Ishikawa (cell line): ENCODE measurements at regions not wholly inside any gene's neighbourhood (a gene's known extent, or its start where the extent isn't known, plus 50 kb on each side); places are given as distances from the start of the nearest gene placed in this dataset.

ENCODE experiments used
- CEBPB ChIP-seq: IDR thresholded peaks from 2 replicates; pipeline ENCODE4 v1.6.1; 2012
- CREB1 ChIP-seq: IDR thresholded peaks from 2 replicates; pipeline ENCODE4 v1.6.1; 2012; ENCODE audit warnings: low read depth
- EGR1 ChIP-seq: IDR thresholded peaks from 2 replicates; pipeline ENCODE4 v1.6.1; 2012
- EP300 ChIP-seq: IDR thresholded peaks from 2 replicates; pipeline ENCODE4 v1.6.1; 2012; ENCODE audit warnings: borderline replicate concordance
- FOXM1 ChIP-seq: IDR thresholded peaks from 2 replicates; pipeline ENCODE4 v1.6.1; 2012; ENCODE audit warnings: low read depth, borderline replicate concordance
- NFIC ChIP-seq: IDR thresholded peaks from 2 replicates; pipeline ENCODE4 v1.6.1; 2012
- RAD21 ChIP-seq: IDR thresholded peaks from 2 replicates; pipeline ENCODE4 v1.6.1; 2012; ENCODE audit warnings: low read depth
- TAF1 ChIP-seq: IDR thresholded peaks from 2 replicates; pipeline ENCODE4 v1.6.1; 2012; ENCODE audit warnings: low read depth, mild to moderate bottlenecking
- TCF12 ChIP-seq: IDR thresholded peaks from 2 replicates; pipeline ENCODE4 v1.6.1; 2012; ENCODE audit warnings: low read depth
- TEAD4 ChIP-seq: IDR thresholded peaks from 2 replicates; pipeline ENCODE4 v1.6.1; 2012
- YY1 ChIP-seq: IDR thresholded peaks from 2 replicates; pipeline ENCODE4 v1.6.1; 2012; ENCODE audit warnings: low read depth
- ZBTB7A ChIP-seq: IDR thresholded peaks from 2 replicates; pipeline ENCODE4 v1.6.1; 2012; ENCODE audit warnings: low read depth
- TF ChIP-seq, protein P1 (sequence below): IDR thresholded peaks from 2 replicates; pipeline ENCODE4 v1.6.1; 2012
- TF ChIP-seq, protein P2 (sequence below): IDR thresholded peaks from 2 replicates; pipeline ENCODE4 v1.6.1; 2012; ENCODE audit warnings: low read depth, mild to moderate bottlenecking
- TF ChIP-seq, protein P3 (sequence below): IDR thresholded peaks from 2 replicates; pipeline ENCODE4 v1.6.1; 2012

DNA sequence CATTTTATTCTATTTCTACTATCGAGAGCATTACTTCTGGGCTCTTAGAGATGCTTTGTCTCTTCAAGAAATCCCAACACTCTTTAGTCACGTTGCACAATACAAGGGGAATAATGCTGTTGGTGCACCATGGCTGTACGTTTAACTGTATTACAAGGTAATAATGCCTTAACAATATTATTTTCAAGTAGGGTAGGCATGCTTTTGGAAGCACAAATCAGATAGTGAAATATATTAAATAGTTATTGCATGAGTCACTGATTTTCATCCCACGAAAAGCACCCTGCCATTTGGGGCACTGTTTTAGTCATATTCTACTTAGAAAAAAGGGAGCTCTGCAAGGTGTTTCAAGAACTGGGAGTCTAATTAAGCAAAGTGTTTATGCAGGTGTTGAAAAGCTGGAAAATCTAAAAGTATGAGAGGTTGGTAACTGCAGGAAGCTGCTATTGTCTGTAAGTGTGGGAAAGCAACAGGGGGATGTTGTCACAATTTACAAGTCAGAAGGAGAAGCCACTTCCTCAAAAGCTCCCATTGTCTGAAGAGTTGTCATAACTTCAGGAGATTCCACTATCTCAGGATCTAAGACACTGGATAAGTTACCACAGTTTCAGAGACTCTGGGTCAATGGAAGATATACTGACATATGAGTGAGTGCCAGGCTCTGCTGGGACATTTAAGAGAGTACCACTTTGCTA, 218.2 kb downstream of the JRKL start:
- TF ChIP-seq NFIC (no peak), CEBPB (no peak), RAD21 (no peak), TAF1 (no peak), EP300 (no peak), EGR1 (no peak), TCF12 (no peak), YY1 (no peak), TEAD4 (no peak), CREB1 (no peak)
- TF ChIP-seq, protein P1, sequence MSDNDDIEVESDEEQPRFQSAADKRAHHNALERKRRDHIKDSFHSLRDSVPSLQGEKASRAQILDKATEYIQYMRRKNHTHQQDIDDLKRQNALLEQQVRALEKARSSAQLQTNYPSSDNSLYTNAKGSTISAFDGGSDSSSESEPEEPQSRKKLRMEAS = no peak
- TF ChIP-seq, protein P2, sequence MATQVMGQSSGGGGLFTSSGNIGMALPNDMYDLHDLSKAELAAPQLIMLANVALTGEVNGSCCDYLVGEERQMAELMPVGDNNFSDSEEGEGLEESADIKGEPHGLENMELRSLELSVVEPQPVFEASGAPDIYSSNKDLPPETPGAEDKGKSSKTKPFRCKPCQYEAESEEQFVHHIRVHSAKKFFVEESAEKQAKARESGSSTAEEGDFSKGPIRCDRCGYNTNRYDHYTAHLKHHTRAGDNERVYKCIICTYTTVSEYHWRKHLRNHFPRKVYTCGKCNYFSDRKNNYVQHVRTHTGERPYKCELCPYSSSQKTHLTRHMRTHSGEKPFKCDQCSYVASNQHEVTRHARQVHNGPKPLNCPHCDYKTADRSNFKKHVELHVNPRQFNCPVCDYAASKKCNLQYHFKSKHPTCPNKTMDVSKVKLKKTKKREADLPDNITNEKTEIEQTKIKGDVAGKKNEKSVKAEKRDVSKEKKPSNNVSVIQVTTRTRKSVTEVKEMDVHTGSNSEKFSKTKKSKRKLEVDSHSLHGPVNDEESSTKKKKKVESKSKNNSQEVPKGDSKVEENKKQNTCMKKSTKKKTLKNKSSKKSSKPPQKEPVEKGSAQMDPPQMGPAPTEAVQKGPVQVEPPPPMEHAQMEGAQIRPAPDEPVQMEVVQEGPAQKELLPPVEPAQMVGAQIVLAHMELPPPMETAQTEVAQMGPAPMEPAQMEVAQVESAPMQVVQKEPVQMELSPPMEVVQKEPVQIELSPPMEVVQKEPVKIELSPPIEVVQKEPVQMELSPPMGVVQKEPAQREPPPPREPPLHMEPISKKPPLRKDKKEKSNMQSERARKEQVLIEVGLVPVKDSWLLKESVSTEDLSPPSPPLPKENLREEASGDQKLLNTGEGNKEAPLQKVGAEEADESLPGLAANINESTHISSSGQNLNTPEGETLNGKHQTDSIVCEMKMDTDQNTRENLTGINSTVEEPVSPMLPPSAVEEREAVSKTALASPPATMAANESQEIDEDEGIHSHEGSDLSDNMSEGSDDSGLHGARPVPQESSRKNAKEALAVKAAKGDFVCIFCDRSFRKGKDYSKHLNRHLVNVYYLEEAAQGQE = no peak
- TF ChIP-seq, protein P3, sequence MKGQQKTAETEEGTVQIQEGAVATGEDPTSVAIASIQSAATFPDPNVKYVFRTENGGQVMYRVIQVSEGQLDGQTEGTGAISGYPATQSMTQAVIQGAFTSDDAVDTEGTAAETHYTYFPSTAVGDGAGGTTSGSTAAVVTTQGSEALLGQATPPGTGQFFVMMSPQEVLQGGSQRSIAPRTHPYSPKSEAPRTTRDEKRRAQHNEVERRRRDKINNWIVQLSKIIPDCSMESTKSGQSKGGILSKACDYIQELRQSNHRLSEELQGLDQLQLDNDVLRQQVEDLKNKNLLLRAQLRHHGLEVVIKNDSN = no peak

DNA sequence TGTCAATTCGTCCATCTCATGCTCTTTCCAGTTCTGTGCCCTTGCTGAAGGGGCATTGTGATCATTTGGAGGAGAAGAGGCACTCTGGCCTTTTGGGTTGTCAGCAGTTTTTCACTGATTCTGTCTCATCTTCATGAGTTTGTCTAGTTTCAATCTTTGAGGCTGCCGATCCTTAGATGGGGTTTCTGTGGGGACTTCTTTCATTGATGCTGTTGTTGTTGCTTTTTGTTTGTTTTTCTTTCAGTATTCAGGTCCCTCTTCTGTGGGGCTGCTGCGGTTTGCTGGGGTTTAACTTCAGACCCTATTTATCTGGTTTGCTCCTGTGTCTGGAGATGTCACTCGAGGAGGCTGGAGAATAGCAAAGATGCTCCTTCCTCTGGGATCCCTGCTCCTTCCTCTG, 224.3 kb downstream of the JRKL start:
- no peak for TF ChIP-seq TEAD4
- TF ChIP-seq EP300 = no peak
- TF ChIP-seq TAF1 = no peak
- TF ChIP-seq, protein P1 = no peak
- TF ChIP-seq ZBTB7A = no peak
- TF ChIP-seq, protein P2 = no peak
- TF ChIP-seq TCF12 = no peak
- no peak for TF ChIP-seq FOXM1
- TF ChIP-seq CEBPB = no peak

DNA sequence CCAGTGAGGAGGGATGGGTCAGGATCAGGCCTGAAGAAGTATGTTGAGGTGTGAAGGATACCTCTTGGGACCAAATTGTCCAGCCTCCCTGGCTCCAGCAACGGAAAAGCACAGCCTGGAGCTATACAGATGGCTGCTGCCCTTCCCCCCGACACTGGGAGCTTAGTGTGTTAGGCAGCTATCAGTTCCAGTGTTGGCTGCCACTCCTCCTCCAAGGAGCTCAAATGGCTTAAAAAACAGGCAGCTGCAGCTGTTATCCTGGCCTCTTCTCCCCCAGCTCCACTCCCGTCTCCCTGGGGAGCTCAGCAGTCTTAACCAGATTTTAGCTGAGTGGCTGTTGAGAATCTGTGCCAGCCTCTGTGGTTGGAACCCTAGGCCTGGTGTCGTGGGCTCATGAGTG, 225.0 kb downstream of the JRKL start:
- TF ChIP-seq EGR1 = no peak
- no peak for TF ChIP-seq NFIC
- TF ChIP-seq, protein P2 = no peak
- TF ChIP-seq ZBTB7A = no peak
- TF ChIP-seq CREB1 = no peak
- TF ChIP-seq CEBPB = no peak
- TF ChIP-seq EP300 = no peak
- no peak for TF ChIP-seq YY1
- TF ChIP-seq TEAD4 = no peak
- TF ChIP-seq, protein P1 = no peak
- no peak for TF ChIP-seq RAD21
- no peak for TF ChIP-seq TAF1
- TF ChIP-seq FOXM1 = no peak
- TF ChIP-seq, protein P3 = no peak
- TF ChIP-seq TCF12 = no peak

DNA sequence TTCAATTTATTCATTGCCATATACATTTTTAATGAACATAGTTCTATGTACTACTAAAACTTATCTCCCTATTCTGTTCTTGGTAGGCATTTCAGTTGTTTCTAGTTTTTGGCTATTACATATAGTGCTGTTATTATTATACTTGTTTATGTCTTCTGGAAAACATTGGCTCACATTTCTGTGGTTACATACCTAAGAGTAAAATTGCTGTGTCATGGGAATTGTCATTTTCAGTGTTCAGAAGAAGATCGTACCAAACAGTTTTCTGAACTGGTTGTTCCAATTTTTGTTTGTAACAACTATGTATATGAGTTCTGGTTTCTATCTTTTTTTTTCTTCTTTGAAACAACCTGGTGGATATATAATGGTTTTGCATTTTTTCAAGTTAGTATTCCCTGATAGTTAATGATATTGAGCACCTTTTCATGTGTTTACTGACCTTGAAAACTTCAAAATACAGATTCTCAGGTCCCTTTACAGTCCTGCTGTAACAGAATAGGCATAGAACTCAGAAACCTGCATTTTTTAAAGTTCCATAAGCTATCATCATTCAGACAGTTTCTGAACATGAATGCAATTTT, 230.7 kb downstream of the JRKL start:
- TF ChIP-seq TCF12 = no peak
- TF ChIP-seq EP300 = no peak
- no peak for TF ChIP-seq FOXM1
- TF ChIP-seq ZBTB7A = no peak
- no peak for TF ChIP-seq TEAD4
- TF ChIP-seq CREB1 = no peak
- TF ChIP-seq, protein P2 = no peak
- TF ChIP-seq, protein P1 = no peak
- TF ChIP-seq TAF1 = no peak
- TF ChIP-seq EGR1 = no peak
- no peak for TF ChIP-seq NFIC
- TF ChIP-seq YY1 = no peak
- TF ChIP-seq, protein P3 = no peak
- TF ChIP-seq RAD21 = no peak
- TF ChIP-seq CEBPB = no peak
